Liver (tissue), 6 donors: ENCODE measurements at regions not wholly inside any gene's neighbourhood (a gene's known extent, or its start where the extent isn't known, plus 50 kb on each side); places are given as distances from the start of the nearest gene placed in this dataset.
"Not testable (repeated sequence)": the region's sequence is repeated elsewhere in the genome, so short reads cannot be mapped to it uniquely, and the experiment has no call there.

ENCODE experiments used
- DNase-seq: peaks from one replicate; pipeline ENCODE4 v3.0.0-alpha.2; 2017; ENCODE audit warnings: low spot score
- H3K27ac ChIP-seq, 2 donors: one replicate each; pipeline ENCODE4 v1.7.0; 2013; ENCODE audit warnings: inconsistent platforms in 2 of 2, low read length in 2 of 2, control low read depth in 1 of 2, low read depth in 1 of 2, mild to moderate bottlenecking in 1 of 2
- H3K27me3 ChIP-seq, 4 donors: one replicate each; pipeline versions ENCODE4 v1.6.1 to v1.7.0; 2013; ENCODE audit warnings: low read length in 3 of 4, inconsistent platforms in 1 of 4, mild to moderate bottlenecking in 1 of 4, moderate library complexity in 1 of 4; ENCODE audit not compliant: control insufficient read depth in 4 of 4, insufficient read depth in 4 of 4
- H3K36me3 ChIP-seq, 4 donors: one replicate each; pipeline versions ENCODE4 v1.6.1 to v1.7.0; 2013; ENCODE audit warnings: low read length in 3 of 4, mild to moderate bottlenecking in 3 of 4, low read depth in 1 of 4, moderate library complexity in 1 of 4; ENCODE audit not compliant: control insufficient read depth in 4 of 4, insufficient read depth in 3 of 4
- H3K4me1 ChIP-seq, 4 donors: one replicate each; pipeline versions ENCODE4 v1.6.1 to v1.7.0; 2013; ENCODE audit warnings: low read length in 3 of 4, mild to moderate bottlenecking in 3 of 4, moderate library complexity in 1 of 4; ENCODE audit not compliant: control insufficient read depth in 4 of 4, insufficient read depth in 4 of 4
- H3K4me3 ChIP-seq, 3 donors: one replicate each; pipeline versions ENCODE4 v1.6.1 to v1.7.0; 2013; ENCODE audit warnings: low read length in 3 of 3, control low read depth in 1 of 3, low read depth in 1 of 3, mild to moderate bottlenecking in 1 of 3
- H3K9ac ChIP-seq, 2 donors: one replicate each; pipeline ENCODE4 v1.7.0; 2013; ENCODE audit warnings: low read length in 2 of 2, mild to moderate bottlenecking in 2 of 2, moderate library complexity in 2 of 2, control low read depth in 1 of 2, low read depth in 1 of 2
- H3K9me3 ChIP-seq, 4 donors: one replicate each; pipeline versions ENCODE4 v1.6.1 to v1.7.0; 2013; ENCODE audit warnings: low read length in 3 of 4; ENCODE audit not compliant: control insufficient read depth in 4 of 4
- WGBS: extraction: QIAGEN DNeasy Blood & Tissue Kit; methylation state at CpG from one replicate; pipeline ENCODE4 v1.1.7; 2013; 5-methylcytosine and 5-hydroxymethylcytosine counted together
- donor health status: healthy.
- donor health status: healthy.
- donor health status: healthy.

DNA sequence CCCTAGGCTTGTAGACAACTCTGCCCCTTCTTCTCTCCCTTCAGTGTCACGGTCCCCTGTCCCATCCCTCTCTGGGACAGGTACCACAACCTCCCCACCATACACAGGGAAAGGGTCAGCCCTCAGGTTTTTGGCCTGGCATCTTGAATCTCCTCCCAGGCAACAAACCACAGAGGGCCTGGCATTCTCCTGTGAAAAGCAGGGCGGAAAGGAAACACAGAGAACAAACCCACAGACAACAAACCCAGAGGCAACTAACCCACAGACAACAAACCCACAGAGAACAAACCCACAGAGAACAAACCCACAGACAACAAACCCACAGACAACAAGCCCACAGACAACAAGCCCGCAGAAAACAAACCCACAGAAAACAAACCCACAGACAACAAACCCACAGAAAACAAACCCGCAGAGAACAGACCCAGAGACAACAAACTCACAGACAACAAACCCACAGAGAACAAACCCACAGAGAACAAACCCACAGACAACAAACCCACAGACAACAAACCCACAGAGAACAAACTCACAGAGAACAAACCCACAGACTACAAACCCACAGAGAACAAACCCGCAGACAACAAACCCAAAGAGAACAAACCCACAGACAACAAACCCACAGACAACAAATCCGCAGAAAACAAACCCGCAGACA is 2745.9 kb upstream of the TPTE start:
- H3K4me1 ChIP-seq, H3K9me3 ChIP-seq, H3K27ac ChIP-seq, H3K27me3 ChIP-seq, DNase-seq, H3K9ac ChIP-seq, H3K4me3 ChIP-seq, H3K36me3 ChIP-seq: not testable (repeated sequence)
- 91% methylated on average over 6 of the region's 7 CpGs for WGBS

DNA sequence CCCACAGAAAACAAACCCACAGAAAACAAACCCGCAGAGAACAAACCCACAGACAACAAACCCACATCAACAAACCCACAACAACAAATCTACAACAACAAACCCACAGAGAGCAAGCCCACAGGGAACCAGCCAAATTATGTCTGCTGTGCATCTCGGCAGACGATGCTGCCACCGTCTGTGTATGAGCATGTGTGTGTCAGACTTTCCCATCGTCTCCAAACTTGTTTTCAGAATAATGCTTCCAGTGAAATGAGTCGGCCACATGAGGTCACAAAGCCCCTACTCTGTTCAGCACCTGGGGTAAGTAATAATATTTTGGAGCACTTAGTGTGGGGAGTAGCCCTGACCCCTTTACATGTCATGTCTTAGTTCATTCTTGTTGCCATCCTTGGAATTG is 2745.3 kb upstream of the TPTE start:
- H3K4me3 ChIP-seq, H3K27ac ChIP-seq, H3K9me3 ChIP-seq, DNase-seq, H3K9ac ChIP-seq, H3K27me3 ChIP-seq, H3K36me3 ChIP-seq, H3K4me1 ChIP-seq: not testable (repeated sequence)
- WGBS = 91% methylated on average over 1 of the region's 6 CpGs

DNA sequence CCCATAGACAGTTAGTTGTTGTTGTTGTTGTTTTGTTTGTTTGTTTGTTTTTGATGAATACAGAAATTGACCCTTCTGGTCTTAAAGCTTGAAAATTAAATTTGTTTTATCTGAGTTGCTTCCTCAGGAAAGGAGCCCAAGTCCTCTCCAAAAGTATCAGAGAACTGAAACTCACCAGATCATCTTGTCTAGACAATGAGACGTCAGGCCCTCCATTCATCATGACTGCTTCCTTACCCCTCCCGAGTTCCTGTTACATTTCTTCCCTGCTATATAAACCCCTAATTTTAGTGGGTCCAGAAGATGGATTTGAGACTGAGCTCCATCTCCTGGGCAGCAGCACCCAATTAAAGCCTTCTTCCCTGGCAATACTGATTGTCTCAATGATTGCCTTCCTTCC is 2744.8 kb upstream of the TPTE start:
- not testable (repeated sequence) for H3K36me3 ChIP-seq, H3K27ac ChIP-seq, DNase-seq, H3K27me3 ChIP-seq, H3K9me3 ChIP-seq, H3K4me3 ChIP-seq, H3K9ac ChIP-seq, H3K4me1 ChIP-seq
- WGBS = no CpG with 5 or more reads among the region's 2 CpGs

DNA sequence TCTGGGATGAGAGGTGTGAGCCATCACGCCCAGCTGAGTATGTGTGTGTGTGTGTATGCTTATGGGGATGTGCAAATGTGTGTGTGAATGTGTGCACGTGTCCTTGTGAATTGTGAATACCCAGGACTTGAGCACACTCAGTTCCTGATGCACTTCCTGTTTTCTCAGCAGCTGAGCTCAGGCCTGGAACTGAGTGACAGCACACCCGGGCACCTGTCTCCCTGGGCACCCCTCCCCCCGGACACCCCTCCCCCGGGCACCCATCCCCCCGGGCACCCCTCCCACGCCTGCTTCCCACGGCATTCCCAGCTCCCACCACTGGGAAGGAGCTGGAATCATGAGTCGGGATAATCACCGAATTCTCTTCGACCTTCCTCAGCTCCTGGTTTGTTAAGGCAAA is 2744.1 kb upstream of the TPTE start:
- DNase-seq = peak; percentile 10
- H3K27me3 ChIP-seq, H3K27ac ChIP-seq, H3K4me1 ChIP-seq, H3K4me3 ChIP-seq, H3K9ac ChIP-seq, H3K9me3 ChIP-seq, H3K36me3 ChIP-seq: not testable (repeated sequence)
- WGBS = 63% methylated on average over 7 of the region's 11 CpGs

DNA sequence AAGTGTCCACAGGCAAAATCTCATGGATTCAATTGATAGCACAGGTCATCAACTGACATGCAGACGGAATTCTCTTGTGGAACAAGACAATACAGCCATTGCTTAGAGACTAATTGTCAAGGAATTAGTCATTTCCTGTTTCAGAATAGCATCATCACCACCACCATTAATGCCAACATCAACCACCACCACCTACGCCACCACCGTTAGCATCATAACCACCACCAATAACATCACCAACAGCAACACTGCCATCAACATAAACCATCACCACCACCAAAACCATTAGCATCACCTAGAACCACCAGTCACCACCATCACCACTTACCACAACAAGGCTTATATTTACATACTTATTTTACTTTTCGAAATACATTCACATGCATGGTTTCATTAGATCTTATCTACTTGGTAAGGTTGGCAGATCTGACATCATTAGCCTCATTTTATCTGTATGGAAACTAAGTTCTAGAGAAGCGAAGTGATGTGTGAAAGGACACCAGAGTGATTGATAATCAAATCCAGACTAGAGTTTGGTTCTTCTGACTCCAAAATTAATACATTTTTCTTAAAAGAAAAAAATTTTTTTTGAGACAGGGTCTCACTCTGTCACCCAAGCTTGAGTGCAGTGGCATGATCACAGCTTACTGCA is 2733.8 kb upstream of the TPTE start:
- H3K9ac ChIP-seq, H3K27me3 ChIP-seq, DNase-seq, H3K4me3 ChIP-seq, H3K9me3 ChIP-seq, H3K4me1 ChIP-seq, H3K36me3 ChIP-seq, H3K27ac ChIP-seq: not testable (repeated sequence)
- no CpG with 5 or more reads among the region's 5 CpGs for WGBS

DNA sequence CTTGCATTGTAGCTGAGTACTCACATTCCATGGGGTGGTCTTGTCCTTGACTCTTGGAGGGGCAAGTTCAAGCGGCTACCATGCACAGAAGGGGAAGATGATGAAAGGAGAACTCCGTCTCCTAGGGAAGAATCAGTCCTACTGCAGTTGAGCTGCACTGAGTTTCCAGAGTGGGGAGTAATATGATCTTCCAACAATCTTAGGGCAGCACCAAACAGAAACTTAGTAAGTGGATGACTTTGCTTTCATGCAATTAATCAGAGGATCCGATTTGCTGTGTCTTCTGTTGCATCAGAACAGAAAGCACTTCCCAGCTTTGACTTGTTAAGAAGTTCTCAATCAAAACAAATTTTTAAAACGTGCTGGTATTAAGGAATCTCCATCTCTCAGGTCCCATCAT is 2727.6 kb upstream of the TPTE start:
- WGBS = no CpG with 5 or more reads among the region's 4 CpGs
- H3K27ac ChIP-seq, H3K9me3 ChIP-seq, DNase-seq, H3K4me1 ChIP-seq, H3K36me3 ChIP-seq, H3K27me3 ChIP-seq, H3K9ac ChIP-seq, H3K4me3 ChIP-seq: not testable (repeated sequence)

DNA sequence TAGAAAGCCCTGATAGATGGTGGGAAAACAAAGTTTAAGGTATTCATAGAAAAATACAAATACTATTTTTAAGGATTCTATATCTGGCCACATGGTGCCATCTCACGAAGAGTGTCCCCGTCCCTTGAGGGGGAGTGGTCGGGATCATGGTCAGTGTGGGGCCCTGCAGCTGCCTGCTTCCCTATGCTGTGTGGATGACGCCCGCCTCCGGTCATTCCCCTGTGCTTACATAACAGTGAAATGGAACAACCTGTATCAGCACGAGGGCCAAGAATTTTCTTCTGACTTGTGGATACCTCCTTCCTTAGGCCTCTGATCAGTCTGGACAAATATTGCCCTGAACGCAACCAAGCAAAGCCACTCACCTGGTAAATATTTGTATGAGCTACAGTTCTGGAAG is 2724.1 kb upstream of the TPTE start:
- not testable (repeated sequence) for H3K9me3 ChIP-seq, H3K27me3 ChIP-seq, H3K4me1 ChIP-seq, H3K9ac ChIP-seq, H3K4me3 ChIP-seq, H3K27ac ChIP-seq, DNase-seq, H3K36me3 ChIP-seq
- WGBS = no CpG with 5 or more reads among the region's 8 CpGs

DNA sequence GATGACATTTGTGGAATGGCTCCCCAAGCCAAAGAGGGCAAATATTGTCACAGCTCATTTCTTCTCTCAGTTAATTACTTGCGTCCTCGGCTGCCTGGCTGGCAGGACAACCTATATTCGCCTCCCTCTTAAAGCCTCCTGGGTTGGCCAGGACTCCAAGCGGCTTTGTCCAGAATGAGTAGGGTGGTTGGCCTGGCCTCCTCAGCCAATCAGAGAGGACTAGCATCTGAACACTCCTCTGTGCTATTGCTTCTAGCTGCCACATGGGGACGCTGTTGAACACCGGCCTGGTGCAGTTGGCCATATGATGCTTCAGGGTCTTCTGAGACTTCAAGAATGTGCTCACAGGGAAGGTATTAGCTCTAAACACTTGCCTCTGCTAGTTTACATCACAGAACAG is 2722.9 kb upstream of the TPTE start:
- H3K4me1 ChIP-seq, H3K27ac ChIP-seq: not testable (repeated sequence)
- 70% methylated on average over 2 of the region's 6 CpGs for WGBS

More for the DNA sequence above, 2722.9 kb upstream of the TPTE start:
- not testable (repeated sequence) for H3K27me3 ChIP-seq, H3K4me3 ChIP-seq, H3K36me3 ChIP-seq, H3K9ac ChIP-seq, H3K9me3 ChIP-seq, DNase-seq
